GM18909 (cell line): ENCODE measurements at regions not wholly inside any gene's neighbourhood (a gene's known extent, or its start where the extent isn't known, plus 50 kb on each side); places are given as distances from the start of the nearest gene placed in this dataset.
"Not testable (repeated sequence)": the region's sequence is repeated elsewhere in the genome, so short reads cannot be mapped to it uniquely, and the experiment has no call there.

Experiments
- ATAC-seq: cut with Tn5 transposase; IDR thresholded peaks from one replicate; pipeline ENCODE4 v1.9.1; 2021; ENCODE audit warnings: mild to moderate bottlenecking; ENCODE audit not compliant: unreplicated experiment, poor library complexity

DNA sequence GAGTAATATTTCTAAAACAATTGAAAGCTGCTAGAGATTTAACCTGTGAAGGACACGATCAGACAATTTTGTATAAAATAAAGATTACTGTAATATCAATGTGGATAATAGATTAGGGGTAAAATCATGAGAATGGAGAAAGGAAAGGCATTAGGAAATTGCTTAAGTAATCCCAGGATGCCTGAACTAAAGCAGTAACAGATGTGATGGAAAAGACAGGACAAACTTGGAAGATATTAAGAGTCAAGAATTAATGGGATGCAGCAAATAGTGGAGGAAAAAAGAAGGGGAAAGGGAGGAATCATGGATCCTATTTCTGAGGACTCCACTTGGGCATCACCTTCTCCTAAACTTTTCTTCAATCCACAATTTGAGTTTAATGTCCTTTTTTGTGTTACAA is 437.1 kb upstream of the PMFBP1 start:
- ATAC-seq = no peak

DNA sequence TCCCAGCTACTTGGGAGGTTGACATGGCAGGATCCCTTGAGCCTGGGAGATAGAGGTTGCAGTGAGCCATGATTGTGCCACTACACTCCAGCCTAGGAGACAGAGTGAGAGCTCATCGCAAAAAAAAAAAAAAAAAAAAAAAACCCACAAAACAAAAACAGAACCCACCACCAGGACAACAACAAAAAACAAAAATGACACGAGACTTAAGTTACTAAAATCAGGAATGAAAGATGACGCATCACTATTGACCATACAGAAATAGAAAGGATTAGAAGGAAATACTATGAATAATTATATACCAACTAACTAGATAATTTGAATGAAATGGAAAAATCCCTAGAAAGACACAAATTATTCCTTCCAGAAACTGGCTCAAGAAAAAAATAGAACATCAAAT is 432.4 kb upstream of the PMFBP1 start:
- no peak for ATAC-seq

DNA sequence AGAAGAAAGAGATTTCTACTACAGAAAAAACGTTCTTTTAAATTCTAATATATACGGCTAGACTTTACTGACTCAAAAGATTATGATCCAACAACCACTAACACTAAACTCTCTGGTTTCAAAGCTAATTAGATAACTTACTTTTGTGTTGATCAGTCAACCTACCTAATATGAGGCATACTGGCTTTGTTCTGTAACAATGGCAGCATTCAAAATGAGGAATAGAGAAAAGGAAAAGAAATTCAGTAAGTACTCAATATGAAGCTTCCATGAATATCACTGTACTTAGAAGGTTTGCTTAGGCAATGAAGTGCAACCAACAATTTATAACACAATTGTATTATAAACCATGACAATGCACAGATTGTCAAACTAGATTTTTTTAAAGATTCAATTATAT is 430.5 kb upstream of the PMFBP1 start:
- ATAC-seq = no peak

DNA sequence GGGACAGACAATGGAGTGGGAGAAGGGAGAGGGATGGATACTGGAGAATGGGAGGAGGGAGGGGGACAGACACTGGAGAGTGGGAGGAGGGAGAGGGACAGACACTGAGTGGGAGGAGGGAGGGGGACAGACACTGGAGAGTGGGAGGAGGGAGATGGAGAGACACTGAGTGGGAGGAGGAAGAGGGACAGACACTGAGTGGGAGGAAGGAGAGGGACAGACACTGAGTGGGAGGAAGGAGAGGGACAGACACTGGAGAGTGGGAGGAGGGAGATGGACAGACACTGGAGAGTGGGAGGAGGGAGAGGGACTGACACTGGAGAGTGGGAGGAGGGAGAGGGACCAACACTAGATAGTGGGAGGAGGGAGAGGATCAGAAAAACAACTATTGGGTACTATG is 426.7 kb upstream of the PMFBP1 start:
- no peak for ATAC-seq

DNA sequence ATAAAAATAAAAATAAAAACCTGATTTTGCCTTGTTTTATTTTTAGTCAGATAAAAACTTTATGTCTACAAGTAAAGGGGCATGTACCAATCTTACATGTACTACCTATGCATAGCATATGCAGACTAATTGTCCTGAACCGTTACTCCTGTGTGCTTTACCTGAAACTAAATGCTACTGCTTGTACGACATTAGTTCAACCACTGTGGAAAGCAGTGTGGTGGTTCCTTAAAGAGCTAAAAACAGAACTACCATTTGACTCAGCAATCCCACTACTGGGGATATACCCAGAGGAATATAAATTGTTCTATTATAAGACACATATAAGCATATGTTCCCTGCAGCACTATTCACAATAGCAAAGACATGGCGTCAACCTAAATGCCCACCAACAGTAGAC is 426.0 kb upstream of the PMFBP1 start:
- ATAC-seq = no peak

DNA sequence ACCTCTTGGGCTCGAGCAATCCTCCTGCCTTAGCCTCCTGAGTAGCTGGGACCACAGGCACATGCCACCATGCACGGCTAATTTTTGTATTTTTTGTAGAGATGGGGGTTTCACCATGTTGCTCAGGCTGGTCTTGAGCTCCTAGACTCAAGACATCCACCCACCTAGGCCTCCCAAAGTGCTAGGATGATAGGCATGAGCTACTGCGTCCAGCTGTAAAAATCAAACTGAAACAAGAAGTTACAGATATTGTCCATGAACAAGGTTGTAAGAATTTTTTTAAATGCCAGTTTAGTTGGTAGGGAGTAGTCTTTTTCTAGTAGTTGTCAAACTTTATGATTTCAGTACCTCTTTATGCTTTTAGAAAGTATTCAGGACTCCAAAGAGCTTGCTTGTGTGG is 424.4 kb upstream of the PMFBP1 start:
- no peak for ATAC-seq

DNA sequence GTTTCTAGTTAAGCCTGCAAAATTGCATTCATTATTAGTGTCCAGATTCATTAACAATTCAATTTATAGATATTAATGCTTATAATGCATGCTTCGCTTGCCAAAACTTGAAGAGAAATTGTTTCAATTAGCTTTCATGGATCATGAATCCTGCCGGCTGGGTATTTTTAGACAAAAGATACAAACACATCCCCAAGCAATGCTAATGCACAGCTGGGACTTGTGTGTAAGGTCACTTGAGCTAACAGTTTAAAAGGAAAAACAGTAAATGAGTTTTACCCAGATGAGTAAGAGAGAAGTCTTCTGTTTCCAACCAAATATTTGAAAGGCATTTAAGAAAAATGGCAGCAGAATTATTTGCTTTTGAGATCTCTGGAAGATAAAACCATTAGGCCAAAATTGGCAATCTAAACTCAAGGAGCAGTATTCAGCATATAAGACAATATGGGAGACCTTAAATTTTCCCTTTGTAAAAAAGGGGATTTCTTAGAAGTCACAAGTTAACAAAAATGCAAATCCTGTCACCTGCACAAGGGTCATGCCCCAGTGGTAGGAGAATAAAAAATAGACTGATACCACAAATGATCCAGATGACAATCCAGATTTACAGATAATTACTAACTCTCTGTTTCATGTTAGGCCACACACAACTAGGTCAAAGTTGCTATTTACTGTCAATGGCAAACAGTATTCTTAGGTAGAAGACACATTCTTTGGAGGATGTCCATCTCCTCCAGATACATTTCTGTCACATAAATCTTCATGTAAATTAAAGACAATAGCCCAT is 418.4 kb upstream of the PMFBP1 start:
- ATAC-seq = peak; percentile 94

DNA sequence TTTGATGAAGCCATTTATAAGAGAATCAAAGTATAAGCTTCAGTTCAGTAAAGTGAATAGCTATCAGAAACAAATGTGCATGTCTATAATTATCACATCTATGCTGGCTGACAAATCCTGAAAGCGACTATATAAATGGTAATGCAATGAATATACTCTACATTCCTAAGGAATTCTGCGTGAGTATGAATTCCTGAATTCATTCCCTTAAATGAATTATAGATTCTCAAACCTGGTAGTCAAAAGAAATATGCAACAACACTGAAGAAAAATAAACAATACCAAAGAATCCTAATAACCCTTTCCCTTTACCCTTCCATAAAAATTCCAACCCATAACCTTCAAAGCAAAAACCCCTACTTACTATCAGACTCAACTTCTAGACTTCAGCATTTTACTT is 416.6 kb upstream of the PMFBP1 start:
- no peak for ATAC-seq

DNA sequence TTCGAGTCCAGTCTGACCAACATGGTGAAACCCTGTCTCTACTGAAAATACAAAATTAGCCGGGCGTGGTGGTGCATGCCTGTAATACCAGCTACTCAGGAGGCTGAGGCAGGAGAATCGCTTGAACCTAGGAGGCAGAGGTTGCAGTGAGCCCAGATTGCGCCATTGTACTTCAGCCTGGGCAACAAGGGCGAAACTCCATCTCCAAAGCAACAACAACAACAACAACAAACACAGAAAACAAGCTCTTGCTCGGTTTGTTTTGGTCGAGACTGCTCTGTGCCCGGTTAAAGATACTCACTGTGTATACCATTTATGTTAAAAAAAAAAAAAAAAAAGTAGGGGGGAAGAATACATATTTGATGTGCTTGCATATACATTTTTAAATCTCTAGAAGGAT is 406.1 kb upstream of the PMFBP1 start:
- not testable (repeated sequence) for ATAC-seq

DNA sequence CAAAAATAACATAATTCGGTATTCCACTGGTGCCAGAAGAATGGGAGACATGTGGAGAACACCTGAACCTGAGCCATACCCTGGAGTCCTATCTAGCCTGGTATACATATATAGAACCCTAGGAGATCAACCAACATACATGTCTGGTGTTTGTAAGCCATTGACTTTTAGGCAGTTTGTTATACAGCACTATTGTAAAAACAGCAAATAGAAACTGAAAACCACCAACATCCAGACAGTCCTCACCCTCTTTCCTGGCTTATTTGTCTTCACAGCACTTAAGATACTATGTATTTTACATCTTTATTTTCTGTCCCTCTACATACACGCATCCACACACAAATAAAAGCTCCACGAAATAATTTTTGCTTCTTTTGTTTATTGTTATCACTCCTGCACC is 404.2 kb upstream of the PMFBP1 start:
- ATAC-seq = no peak

DNA sequence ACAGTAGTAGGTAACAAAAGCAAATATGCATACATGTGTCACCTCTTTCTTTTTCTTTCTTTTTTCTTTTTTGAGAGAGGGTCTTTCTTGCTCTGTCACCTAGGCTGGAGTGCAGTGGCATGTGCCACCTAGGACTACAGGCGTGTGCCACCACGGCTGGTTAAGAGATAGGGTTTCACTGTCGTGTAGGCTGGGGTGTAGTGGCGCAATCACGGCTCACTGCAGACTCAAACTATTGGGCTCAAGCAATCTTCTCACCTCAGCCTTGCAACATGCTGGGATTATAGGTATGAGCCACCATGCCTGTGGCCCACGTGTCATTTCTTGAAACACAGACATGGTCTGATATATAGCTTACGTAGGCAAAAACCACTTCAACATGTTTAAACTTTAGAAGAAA is 397.7 kb upstream of the PMFBP1 start:
- ATAC-seq = no peak

DNA sequence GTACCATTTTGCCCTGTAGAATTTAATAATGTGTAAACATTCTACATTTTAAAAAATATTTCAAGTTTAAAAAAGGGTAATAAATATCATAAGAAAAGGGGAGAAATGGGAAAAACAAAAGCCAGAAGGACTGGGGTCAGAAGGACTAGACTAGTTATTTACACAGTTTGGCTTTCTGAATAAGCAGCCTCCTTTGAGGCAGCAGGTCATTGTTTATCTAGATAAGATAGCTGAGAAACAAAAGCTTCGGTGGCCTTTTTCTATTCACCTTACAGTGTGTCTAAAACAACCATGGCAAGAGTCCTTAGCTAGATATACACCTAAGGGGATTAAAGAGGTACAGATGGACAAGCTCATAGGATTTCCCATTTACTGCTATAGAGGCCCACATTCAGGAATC is 396.5 kb upstream of the PMFBP1 start:
- no peak for ATAC-seq

DNA sequence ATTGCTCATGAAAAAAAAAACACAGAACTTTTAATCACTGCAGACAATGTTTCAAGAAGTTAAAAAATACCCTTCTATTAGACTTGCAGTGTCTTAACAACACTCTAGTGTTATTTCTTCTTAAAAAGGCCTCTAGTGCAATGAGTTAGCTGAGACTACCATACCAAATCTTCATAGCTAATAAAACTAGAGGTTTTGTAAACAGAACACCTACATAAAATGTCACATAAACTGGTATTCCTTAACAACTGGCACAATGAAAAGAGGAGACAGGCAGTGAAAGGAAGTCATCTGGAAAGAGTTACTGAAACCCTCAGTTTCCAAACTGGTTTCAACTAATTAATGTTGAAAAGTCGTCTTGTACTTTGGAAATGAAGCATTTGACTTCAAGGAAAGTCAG is 394.2 kb upstream of the PMFBP1 start:
- no peak for ATAC-seq

DNA sequence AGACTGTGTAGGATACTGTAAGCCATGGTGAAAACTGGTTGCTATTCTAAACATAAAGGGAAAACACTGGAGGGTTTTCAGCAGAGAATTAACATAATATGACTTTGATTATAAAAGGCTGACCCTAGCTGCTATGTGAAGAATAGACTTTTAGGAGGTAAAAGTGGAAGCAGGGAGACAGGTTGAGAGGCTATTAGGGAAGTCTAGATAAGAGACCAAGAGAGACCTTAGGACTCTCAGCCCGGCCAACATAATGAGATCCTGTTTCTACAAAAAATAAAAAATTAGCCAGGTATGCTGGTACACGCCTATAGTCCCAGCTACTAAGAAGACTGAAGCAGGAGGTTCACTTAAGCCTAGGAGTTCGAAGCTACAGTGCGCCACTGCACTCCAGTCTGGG is 393.2 kb upstream of the PMFBP1 start:
- ATAC-seq = no peak

DNA sequence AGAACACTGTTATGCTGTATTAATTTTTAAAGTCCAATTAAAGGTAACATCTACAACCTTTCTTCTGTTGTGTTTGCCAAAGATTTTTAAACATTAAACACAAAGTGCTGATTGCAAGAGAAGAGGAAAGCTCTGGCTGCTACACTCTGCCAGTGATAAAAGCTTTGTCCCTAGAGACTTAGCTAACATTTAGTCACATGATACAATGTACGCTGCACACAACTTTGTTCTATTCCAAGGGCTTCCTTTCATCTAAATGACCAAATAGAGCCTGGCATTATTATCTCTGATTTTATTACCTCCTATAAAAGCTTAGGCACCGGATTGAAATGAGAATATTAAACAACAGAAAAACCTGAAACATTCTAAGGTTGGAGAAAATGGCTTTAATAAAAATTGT is 388.7 kb upstream of the PMFBP1 start:
- no peak for ATAC-seq

DNA sequence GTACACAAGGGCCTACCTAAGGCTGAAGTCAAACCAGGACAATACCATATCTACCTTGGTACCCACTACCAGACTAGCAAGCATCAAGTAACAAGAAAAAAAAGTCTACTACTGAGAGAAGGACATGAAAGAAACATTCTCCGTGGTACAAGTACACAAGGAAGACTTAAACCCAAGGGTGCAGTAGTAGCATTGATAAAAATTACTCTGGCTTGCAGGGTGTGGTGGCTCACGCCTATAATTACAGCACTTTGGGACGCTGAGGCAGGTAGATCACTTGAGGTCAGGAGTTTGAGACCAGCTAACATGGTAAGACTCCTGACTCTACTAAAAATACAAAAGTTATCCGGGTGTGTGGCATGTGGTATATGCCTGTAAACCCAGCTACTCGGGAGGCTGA is 386.5 kb upstream of the PMFBP1 start:
- no peak for ATAC-seq

DNA sequence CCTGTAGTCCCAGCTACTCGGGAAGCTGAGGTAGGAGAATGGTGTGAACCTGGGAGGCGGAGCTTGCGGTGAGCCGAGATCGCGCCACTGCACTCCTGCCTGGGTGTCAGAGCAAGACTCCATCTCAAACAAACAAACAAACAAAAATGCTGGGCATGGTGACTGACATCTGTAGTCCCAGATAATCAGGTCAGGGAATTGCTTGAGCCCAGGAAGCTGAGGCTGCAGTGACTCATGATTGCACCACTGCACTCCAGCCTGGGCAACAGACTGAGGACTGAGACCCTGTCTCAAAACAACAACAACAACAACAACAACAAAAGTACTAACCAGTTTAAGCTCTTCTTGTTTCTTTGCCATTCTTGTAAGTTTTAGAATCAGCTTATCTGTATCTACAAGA is 383.0 kb upstream of the PMFBP1 start:
- no peak for ATAC-seq

DNA sequence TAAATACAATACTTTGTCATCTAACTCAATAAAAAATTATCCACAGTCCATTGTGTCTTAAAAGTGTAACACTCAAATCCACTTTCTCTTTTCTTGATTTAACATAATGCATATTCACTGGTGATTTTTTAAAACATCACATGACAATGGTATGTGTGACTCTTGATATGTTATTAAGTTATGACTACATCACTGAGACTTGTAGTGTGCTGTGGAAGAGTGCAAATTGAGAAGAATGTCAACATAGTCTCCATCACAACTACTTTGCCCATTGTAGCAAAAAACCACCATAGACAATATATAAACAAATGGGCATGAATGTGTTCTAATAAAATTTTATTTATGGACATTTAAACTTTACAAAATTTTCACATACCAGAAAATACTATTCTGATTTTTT is 380.7 kb upstream of the PMFBP1 start:
- ATAC-seq = no peak

DNA sequence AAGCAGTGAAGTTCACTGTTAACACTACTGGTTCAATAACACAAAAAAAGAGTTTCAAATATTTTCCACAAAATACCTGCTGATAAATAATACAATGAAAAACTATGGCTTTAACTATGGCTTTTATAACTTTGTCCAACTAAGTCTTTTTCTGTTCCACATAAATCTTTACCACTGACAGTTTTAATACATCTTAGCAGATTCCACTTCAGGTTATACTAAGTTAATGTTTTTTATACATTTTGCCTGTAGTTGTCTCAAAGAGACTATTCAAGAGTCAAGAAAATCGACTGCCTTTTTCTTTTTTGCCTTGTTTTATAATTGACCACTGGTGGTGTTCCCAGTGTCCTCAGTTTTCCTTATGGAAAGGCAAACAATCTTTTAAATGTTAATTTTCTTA is 379.7 kb upstream of the PMFBP1 start:
- ATAC-seq = no peak

DNA sequence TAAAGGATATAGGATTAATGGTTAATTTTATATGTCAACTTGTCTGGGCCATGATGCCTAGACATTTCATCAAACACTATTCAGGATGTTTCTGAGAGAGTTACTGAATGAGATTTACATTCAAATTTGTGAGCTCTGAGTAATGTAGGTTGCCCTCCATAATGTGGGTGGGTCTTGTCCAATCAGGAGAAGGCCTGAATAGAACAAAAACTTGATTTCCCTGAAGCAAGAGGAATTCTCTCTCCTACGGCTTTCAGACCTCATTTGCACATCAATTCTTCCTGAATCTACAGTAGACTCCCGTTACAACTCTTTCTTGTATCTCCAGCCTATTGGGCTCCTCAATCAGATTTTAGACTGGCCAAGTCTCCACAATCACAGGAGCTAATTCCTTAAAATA is 377.9 kb upstream of the PMFBP1 start:
- no peak for ATAC-seq

DNA sequence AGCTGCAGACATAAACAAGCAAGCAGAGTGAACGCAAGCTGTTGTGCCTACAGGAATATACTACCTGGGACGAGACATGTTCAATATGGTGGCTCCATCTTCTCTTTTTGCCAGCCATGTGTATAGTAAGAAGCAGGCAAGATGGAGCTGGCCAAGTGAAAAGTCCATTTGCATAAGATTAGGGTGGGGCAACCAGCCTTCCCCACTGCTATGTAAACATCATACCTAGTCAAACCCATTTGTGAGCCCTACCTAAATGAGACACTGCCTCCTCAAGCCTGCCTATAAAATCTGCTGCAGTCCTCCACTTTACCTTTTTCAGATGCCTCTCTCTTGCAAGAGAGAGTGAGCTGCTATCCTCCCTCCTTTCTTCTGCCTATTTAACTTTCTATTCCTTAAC is 370.1 kb upstream of the PMFBP1 start:
- ATAC-seq = no peak

DNA sequence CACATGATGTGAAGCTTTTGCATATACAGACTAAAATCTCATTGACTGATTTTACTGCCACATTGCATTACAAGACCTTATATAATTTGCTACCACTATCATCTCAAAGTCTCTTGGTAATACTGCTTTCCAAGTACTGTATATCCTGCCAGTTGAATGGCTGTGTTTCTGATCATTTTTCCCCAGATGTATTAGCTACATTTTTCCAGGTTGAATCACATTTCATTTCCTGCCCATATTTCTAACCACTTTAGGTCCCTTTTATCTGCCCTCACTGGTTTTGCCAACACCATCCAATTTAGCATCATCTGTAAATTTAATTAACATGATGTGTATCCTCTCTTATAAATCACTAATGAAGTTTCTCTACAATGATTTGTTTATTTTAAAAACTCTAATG is 365.7 kb upstream of the PMFBP1 start:
- no peak for ATAC-seq
